HL-60 (cell line): ENCODE measurements at regions not wholly inside any gene's neighbourhood (a gene's known extent, or its start where the extent isn't known, plus 50 kb on each side); places are given as distances from the start of the nearest gene placed in this dataset.

ENCODE experiments used
- DNase-seq, 2 experiments: peaks; one replicate each; pipeline ENCODE4 v3.0.0-alpha.2; 2010 to 2020; ENCODE audit warnings: low read depth in 1 of 2, low spot score in 1 of 2
- H3K27ac ChIP-seq: fragments of 250-450 bp; sonication (Bioruptor Pico); replicated peaks from 2 replicates; pipeline ENCODE4 v1.5.1; 2020; ENCODE audit warnings: mild to moderate bottlenecking, moderate library complexity
- H3K27me3 ChIP-seq: fragments of 250-450 bp; sonication (Bioruptor Pico); 2 replicates; pipeline ENCODE4 v1.5.1; 2021; ENCODE audit warnings: mild to moderate bottlenecking, moderate library complexity; ENCODE audit not compliant: insufficient read depth, poor library complexity, severe bottlenecking
- H3K4me3 ChIP-seq: replicated peaks from 2 replicates; pipeline ENCODE4 v1.5.1; 2011; ENCODE audit warnings: mild to moderate bottlenecking, control low read depth, low read length; ENCODE audit not compliant: insufficient read depth
- GABPA ChIP-seq: IDR thresholded peaks from 2 replicates; pipeline ENCODE4 v1.6.1; 2012; ENCODE audit warnings: low read depth
- POLR2AphosphoS5 ChIP-seq: IDR thresholded peaks from 2 replicates; pipeline ENCODE4 v1.6.1; 2012; ENCODE audit warnings: low read depth
- SPI1 ChIP-seq: IDR thresholded peaks from 2 replicates; pipeline ENCODE4 v1.6.1; 2012; ENCODE audit warnings: low read depth, mild to moderate bottlenecking, borderline replicate concordance
- TF ChIP-seq, protein P1 (sequence below): IDR thresholded peaks from 2 replicates; pipeline ENCODE4 v1.6.1; 2012; ENCODE audit warnings: low read depth; ENCODE audit not compliant: insufficient replicate concordance
- TF ChIP-seq, protein P2 (sequence below): IDR thresholded peaks from one replicate; pipeline ENCODE4 v1.5.1; 2011; ENCODE audit warnings: low read length, control low read depth, inconsistent platforms; ENCODE audit not compliant: insufficient read depth

DNA sequence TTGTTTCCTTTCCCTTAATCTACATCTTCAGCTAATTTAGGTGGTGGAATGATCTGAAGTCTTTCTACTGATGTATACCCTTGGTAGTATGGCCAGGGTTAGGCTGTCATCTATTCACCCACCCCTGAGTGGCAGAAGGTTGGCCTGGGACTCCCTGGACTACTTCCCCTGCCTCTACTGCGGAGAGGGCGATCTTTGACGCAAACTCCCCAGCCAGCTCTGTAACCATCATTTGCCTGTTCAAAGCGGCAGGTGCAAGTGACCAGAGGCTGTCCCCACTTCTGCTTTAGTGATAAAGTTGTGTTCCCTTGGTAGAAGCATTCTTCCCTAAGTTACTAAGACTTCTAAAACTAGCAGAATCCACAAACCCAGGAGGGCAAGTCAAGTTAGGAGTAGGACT is 70.8 kb upstream of the UNC5B start:
- no peaks in the 10 kb centered on the region for H3K27me3 ChIP-seq
- no peak overlapping the region for H3K27ac ChIP-seq
- no peak for TF ChIP-seq GABPA
- TF ChIP-seq SPI1, result no peak
- TF ChIP-seq, protein P1, sequence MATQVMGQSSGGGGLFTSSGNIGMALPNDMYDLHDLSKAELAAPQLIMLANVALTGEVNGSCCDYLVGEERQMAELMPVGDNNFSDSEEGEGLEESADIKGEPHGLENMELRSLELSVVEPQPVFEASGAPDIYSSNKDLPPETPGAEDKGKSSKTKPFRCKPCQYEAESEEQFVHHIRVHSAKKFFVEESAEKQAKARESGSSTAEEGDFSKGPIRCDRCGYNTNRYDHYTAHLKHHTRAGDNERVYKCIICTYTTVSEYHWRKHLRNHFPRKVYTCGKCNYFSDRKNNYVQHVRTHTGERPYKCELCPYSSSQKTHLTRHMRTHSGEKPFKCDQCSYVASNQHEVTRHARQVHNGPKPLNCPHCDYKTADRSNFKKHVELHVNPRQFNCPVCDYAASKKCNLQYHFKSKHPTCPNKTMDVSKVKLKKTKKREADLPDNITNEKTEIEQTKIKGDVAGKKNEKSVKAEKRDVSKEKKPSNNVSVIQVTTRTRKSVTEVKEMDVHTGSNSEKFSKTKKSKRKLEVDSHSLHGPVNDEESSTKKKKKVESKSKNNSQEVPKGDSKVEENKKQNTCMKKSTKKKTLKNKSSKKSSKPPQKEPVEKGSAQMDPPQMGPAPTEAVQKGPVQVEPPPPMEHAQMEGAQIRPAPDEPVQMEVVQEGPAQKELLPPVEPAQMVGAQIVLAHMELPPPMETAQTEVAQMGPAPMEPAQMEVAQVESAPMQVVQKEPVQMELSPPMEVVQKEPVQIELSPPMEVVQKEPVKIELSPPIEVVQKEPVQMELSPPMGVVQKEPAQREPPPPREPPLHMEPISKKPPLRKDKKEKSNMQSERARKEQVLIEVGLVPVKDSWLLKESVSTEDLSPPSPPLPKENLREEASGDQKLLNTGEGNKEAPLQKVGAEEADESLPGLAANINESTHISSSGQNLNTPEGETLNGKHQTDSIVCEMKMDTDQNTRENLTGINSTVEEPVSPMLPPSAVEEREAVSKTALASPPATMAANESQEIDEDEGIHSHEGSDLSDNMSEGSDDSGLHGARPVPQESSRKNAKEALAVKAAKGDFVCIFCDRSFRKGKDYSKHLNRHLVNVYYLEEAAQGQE, result no peak
- TF ChIP-seq POLR2AphosphoS5, result no peak
- TF ChIP-seq, protein P2, sequence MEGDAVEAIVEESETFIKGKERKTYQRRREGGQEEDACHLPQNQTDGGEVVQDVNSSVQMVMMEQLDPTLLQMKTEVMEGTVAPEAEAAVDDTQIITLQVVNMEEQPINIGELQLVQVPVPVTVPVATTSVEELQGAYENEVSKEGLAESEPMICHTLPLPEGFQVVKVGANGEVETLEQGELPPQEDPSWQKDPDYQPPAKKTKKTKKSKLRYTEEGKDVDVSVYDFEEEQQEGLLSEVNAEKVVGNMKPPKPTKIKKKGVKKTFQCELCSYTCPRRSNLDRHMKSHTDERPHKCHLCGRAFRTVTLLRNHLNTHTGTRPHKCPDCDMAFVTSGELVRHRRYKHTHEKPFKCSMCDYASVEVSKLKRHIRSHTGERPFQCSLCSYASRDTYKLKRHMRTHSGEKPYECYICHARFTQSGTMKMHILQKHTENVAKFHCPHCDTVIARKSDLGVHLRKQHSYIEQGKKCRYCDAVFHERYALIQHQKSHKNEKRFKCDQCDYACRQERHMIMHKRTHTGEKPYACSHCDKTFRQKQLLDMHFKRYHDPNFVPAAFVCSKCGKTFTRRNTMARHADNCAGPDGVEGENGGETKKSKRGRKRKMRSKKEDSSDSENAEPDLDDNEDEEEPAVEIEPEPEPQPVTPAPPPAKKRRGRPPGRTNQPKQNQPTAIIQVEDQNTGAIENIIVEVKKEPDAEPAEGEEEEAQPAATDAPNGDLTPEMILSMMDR, result no peak
- H3K4me3 ChIP-seq, result no peak overlapping the region
- DNase-seq, result no peak

DNA sequence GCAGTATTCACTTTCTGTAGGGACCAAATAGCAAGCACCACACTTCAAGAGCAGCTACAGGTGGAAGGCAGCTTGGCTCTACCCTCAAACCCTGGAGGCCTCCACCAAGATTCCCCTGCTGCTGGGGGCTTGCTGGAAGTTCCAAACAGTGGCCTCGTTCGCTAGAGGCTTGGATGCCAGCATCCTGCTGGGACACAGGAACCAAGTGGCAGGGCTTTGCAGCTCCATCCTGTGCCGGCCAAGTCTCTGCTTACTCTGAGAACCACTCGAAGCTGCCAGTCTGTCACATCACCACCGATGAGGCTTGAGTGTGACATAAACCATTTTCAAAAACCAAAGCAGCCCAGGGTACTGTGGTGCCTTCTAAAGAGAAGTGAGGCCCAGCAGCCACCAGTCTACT is 69.2 kb upstream of the UNC5B start:
- H3K27me3 ChIP-seq, result no peaks in the 10 kb centered on the region
- TF ChIP-seq GABPA (no peak), POLR2AphosphoS5 (no peak), SPI1 (no peak)
- TF ChIP-seq, protein P2, result no peak
- TF ChIP-seq, protein P1, result no peak
- no peak for DNase-seq

DNA sequence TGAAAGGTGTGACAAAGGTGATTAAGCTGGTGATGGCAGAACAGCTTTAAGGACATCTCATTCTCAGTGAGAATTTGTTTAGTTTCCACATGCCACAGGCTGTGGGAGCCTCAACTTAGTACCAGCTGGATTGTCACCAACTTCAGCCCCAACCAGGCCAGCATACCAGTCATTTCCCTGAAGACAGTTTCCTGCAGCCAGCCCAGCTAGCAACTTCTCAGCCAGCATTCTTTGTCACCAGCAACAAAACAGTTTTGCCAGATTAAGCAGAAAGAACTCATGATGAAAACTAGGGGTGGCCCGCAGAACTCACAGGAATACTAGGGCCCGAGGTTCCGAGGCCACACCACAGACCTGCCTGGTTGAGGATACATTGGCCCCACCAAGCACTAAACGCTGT is 68.8 kb upstream of the UNC5B start:
- H3K27me3 ChIP-seq, result no peaks in the 10 kb centered on the region
- TF ChIP-seq, protein P2, result no peak
- TF ChIP-seq GABPA, result no peak
- DNase-seq, result no peak
- H3K27ac ChIP-seq, result no peak overlapping the region
- no peak overlapping the region for H3K4me3 ChIP-seq

More for the DNA sequence above, 69.2 kb upstream of the UNC5B start:
- Histone ChIP-seq H3K27ac (no peak overlapping the region), H3K4me3 (no peak overlapping the region)

DNA sequence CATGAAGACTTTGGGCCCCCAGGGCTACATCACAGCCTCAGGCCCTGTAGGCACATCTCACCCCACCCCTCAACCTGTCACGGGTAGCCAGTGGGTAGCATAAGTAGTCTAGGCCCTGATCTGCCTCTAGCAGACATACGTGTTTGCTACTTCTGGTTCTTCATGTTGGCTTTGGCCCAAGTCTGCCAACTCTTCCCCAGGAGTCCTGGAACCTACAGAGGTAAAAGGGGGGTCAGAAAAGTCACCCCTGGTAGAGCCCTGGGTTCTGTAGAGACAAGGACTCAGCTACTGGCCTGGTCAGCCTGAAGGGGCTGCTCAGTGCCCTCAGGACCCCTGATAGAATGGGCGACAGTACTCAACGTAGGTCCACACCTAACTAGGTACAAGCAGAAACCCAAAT is 67.5 kb upstream of the UNC5B start:
- H3K4me3 ChIP-seq, result no peak overlapping the region
- TF ChIP-seq, protein P1, result no peak
- TF ChIP-seq SPI1, result no peak
- TF ChIP-seq, protein P2, result no peak
- TF ChIP-seq GABPA, result no peak
- no peak for TF ChIP-seq POLR2AphosphoS5
- no peak for DNase-seq
- H3K27me3 ChIP-seq, result no peaks in the 10 kb centered on the region
- H3K27ac ChIP-seq, result no peak overlapping the region
